Pancreas (tissue), 10 donors: ENCODE measurements at regions not wholly inside any gene's neighbourhood (a gene's known extent, or its start where the extent isn't known, plus 50 kb on each side); places are given as distances from the start of the nearest gene placed in this dataset.
A peak's percentile ranks its signal among the peaks of the same experiment; 100 is the strongest.

Experiments used
- ATAC-seq, 4 donors: fragments of 200-7000 bp; cut with Tn5 transposase; one replicate each; pipeline versions ENCODE4 v1.8.0 to v1.9.1; 2020; ENCODE audit warnings: mild to moderate bottlenecking in 4 of 4, moderate library complexity in 4 of 4
- DNase-seq, 6 donors: peaks; one replicate each; pipeline ENCODE4 v3.0.0-alpha.2; 2020
- FAIRE-seq: peaks from 2 replicates; lab custom pipeline; 2012; peaks lifted over from hg19 to GRCh38; lab: Jason Lieb, UNC
- H3K27ac ChIP-seq, 4 donors: fragments of 200-600 bp; sonication (generic); 1 replicate in 3 of 4; 2 replicates in 1 of 4; pipeline versions ENCODE4 v1.5.0 to v1.8.0; 2020
- H3K27me3 ChIP-seq, 4 donors: fragments of 200-600 bp; one replicate each; pipeline ENCODE4 v1.8.0; 2021
- H3K36me3 ChIP-seq, 3 donors: fragments of 200-600 bp; sonication (generic) in 1 of 3; one replicate each; pipeline versions ENCODE4 v1.5.0 to v1.8.0; 2020 to 2021
- H3K4me1 ChIP-seq, 3 donors: fragments of 200-600 bp; one replicate each; pipeline ENCODE4 v1.8.0; 2021
- H3K4me3 ChIP-seq, 4 donors: fragments of 200-600 bp; sonication (generic) in 2 of 4; one replicate each; pipeline versions ENCODE4 v1.5.0 to v1.8.0; 2020 to 2021
- H3K9me3 ChIP-seq, 4 donors: fragments of 200-600 bp; one replicate each; pipeline ENCODE4 v1.8.0; 2021
- CTCF ChIP-seq, 4 donors: fragments of 200-600 bp; sonication (generic) in 3 of 4; IDR thresholded peaks; one replicate each; pipeline versions ENCODE4 v1.5.0 to v1.8.0; 2021; ENCODE audit warnings: antibody characterized with exemption in 4 of 4
- WGBS, 2 donors: extraction: QIAGEN DNeasy Blood & Tissue Kit; methylation state at CpG; one replicate each; pipeline ENCODE4 v1.1.7; 2013; 5-methylcytosine and 5-hydroxymethylcytosine counted together
- intact Hi-C, 3 donors: fragments of 100-400 bp; cut with DNase I; formaldehyde crosslinking; loops; one replicate each; pipeline versions ENCODE4 v1.11.1 to v1.14.2; 2022
- donor health status: healthy with polysubstance abuse.
- donor health status: DM: no; HTN: no; CAD: no; lungs with moderate emphysema.
- donor health status: DM: no; HTN: no; CAD: no.
- donor health status: control.
- donor health status: control.
- donor health status: Bipolar disorder and iron deficiency.
- donor health status: DM: yes; HTN: yes; CAD: no.
- donor health status: DM: no; HTN: no; CAD: no.
- donor health status: DM: no; HTN: no; CAD: no.
- donor health status: DM: yes; HTN: yes; CAD: no.

GRCh38 chr3:188962253-188963247 is 209.2 kb upstream of the TPRG1 start:
- intact Hi-C loops, result no loop called here
- FAIRE-seq, result no peak
- no peak overlapping the region for H3K27ac ChIP-seq
- DNase-seq, result no peak
- no peak overlapping the region for H3K4me3 ChIP-seq
- TF ChIP-seq CTCF (IDR thresholded peaks at IDR 0.05), result no peak
- no peaks in the 10 kb centered on the region for H3K27me3 ChIP-seq
- no peak for ATAC-seq
- 78 to 80% methylated on average over 13 of the region's 13 CpGs for WGBS, 2 donors
- no peaks in the 10 kb centered on the region for H3K9me3 ChIP-seq
- no peaks in the 10 kb centered on the region for H3K4me1 ChIP-seq
- H3K36me3 ChIP-seq, result no peaks in the 10 kb centered on the region

GRCh38 chr3:188964957-188965356 is 206.8 kb upstream of the TPRG1 start:
- intact Hi-C loops, result no loop called here
- DNase-seq (no peak), ATAC-seq (no peak), FAIRE-seq (no peak)
- H3K36me3 ChIP-seq, result no peaks in the 10 kb centered on the region
- no peak overlapping the region for H3K4me3 ChIP-seq
- TF ChIP-seq CTCF (IDR thresholded peaks at IDR 0.05), result no peak
- 81 to 82% methylated on average over 5 of the region's 5 CpGs for WGBS, 2 donors
- H3K9me3 ChIP-seq, result no peaks in the 10 kb centered on the region
- no peak overlapping the region for H3K27ac ChIP-seq
- no peaks in the 10 kb centered on the region for H3K27me3 ChIP-seq
- H3K4me1 ChIP-seq, result no peaks in the 10 kb centered on the region

- no peak for ATAC-seq
- WGBS, 2 donors, result 81 to 86% methylated on average over 4 of the region's 4 CpGs
- no peak for FAIRE-seq
These were observed 199.5 kb upstream of the TPRG1 start for GRCh38 chr3:188972310-188972709.

GRCh38 chr3:188974856-188975599 is 196.7 kb upstream of the TPRG1 start:
- peak in 2 of 4 donors; percentile 56 to 57 for ATAC-seq
- 76 to 84% methylated on average over 10 of the region's 10 CpGs for WGBS, 2 donors

More at GRCh38 chr3:188972310-188972709, 199.5 kb upstream of the TPRG1 start:
- no peak for DNase-seq
- Histone ChIP-seq H3K4me1 (no peaks in the 10 kb centered on the region), H3K27me3 (no peaks in the 10 kb centered on the region), H3K36me3 (no peaks in the 10 kb centered on the region), H3K9me3 (no peaks in the 10 kb centered on the region), H3K27ac (no peak overlapping the region), H3K4me3 (no peak overlapping the region)
- TF ChIP-seq CTCF (IDR thresholded peaks at IDR 0.05), result no peak
- intact Hi-C loops, result no loop called here

More at GRCh38 chr3:188974856-188975599, 196.7 kb upstream of the TPRG1 start:
- Histone ChIP-seq H3K9me3 (no peaks in the 10 kb centered on the region), H3K4me3 (no peak overlapping the region), H3K4me1 (no peaks in the 10 kb centered on the region), H3K27ac (no peak overlapping the region), H3K36me3 (no peaks in the 10 kb centered on the region), H3K27me3 (no peaks in the 10 kb centered on the region)
- no peak for TF ChIP-seq CTCF (IDR thresholded peaks at IDR 0.05)
- DNase-seq (no peak), FAIRE-seq (no peak)
- intact Hi-C loops, result no loop called here
